ENCODE measurements at regions not wholly inside any gene's neighbourhood (a gene's known extent, or its start where the extent isn't known, plus 50 kb on each side); places are given as distances from the start of the nearest gene placed in this dataset.
A peak's percentile ranks its signal among the peaks of the same experiment; 100 is the strongest.

- Histone ChIP-seq H3K36me3 (ENCODE audit: control insufficient read depth, insufficient read depth, low read length) (no peaks in the 10 kb centered on the region), H3K4me3 (ENCODE audit: low read length) (no peak overlapping the region), H3K4me1 (ENCODE audit: control insufficient read depth, insufficient read depth, low read length) (no peaks in the 10 kb centered on the region), H3K27ac (ENCODE audit: low read length) (no peak overlapping the region), H3K27me3 (ENCODE audit: control insufficient read depth, insufficient read depth, low read length) (no peaks in the 10 kb centered on the region), H3K9me3 (ENCODE audit: control insufficient read depth, low read depth, low read length) (no peaks in the 10 kb centered on the region)
- 67% methylated on average over 3 of the region's 7 CpGs for whole genome bisulfite sequencing (ENCODE audit: insufficient coverage, low lambda C conversion rate)
- DNase-seq = no peak
These were observed 205.3 kb downstream of the VRK1 start for GRCh38 chr14:97002454-97002853.

GRCh38 chr14:97005934-97006333 lies 208.8 kb downstream of the VRK1 start:
- WGBS (ENCODE audit: insufficient coverage, low lambda C conversion rate) = no CpG with 5 or more reads among the region's 7 CpGs
- Histone ChIP-seq H3K4me1 (ENCODE audit: control insufficient read depth, insufficient read depth, low read length) (no peaks in the 10 kb centered on the region), H3K9me3 (ENCODE audit: control insufficient read depth, low read depth, low read length) (no peaks in the 10 kb centered on the region), H3K27ac (ENCODE audit: low read length) (no peak overlapping the region), H3K4me3 (ENCODE audit: low read length) (no peak overlapping the region), H3K36me3 (ENCODE audit: control insufficient read depth, insufficient read depth, low read length) (no peaks in the 10 kb centered on the region), H3K27me3 (ENCODE audit: control insufficient read depth, insufficient read depth, low read length) (no peaks in the 10 kb centered on the region)
- DNase-seq = no peak

- Histone ChIP-seq H3K27ac (ENCODE audit: low read length) (no peak overlapping the region), H3K4me3 (ENCODE audit: low read length) (no peak overlapping the region), H3K4me1 (ENCODE audit: control insufficient read depth, insufficient read depth, low read length) (no peaks in the 10 kb centered on the region), H3K36me3 (ENCODE audit: control insufficient read depth, insufficient read depth, low read length) (no peaks in the 10 kb centered on the region), H3K9me3 (ENCODE audit: control insufficient read depth, low read depth, low read length) (no peaks in the 10 kb centered on the region), H3K27me3 (ENCODE audit: control insufficient read depth, insufficient read depth, low read length) (no peaks in the 10 kb centered on the region)
- no peak for DNase-seq
- no CpG with 5 or more reads among the region's 8 CpGs for WGBS (ENCODE audit: insufficient coverage, low lambda C conversion rate)
These were observed 213.4 kb downstream of the VRK1 start for GRCh38 chr14:97010491-97011160.

GRCh38 chr14:97013878-97014277 lies 216.7 kb downstream of the VRK1 start:
- 93% methylated on average over 2 of the region's 7 CpGs for WGBS (ENCODE audit: insufficient coverage, low lambda C conversion rate)

GRCh38 chr14:97021001-97021400 lies 223.8 kb downstream of the VRK1 start:
- peaks cover 6% of the 10 kb centered on the region for H3K27me3 ChIP-seq (ENCODE audit: control insufficient read depth, insufficient read depth, low read length)
- WGBS (ENCODE audit: insufficient coverage, low lambda C conversion rate) = 86% methylated on average over 1 of the region's 4 CpGs
- H3K4me3 ChIP-seq (ENCODE audit: low read length) = no peak overlapping the region
- no peaks in the 10 kb centered on the region for H3K36me3 ChIP-seq (ENCODE audit: control insufficient read depth, insufficient read depth, low read length)
- H3K9me3 ChIP-seq (ENCODE audit: control insufficient read depth, low read depth, low read length) = no peaks in the 10 kb centered on the region
- no peaks in the 10 kb centered on the region for H3K4me1 ChIP-seq (ENCODE audit: control insufficient read depth, insufficient read depth, low read length)
- no peak overlapping the region for H3K27ac ChIP-seq (ENCODE audit: low read length)
- no peak for DNase-seq

More at GRCh38 chr14:97013878-97014277, 216.7 kb downstream of the VRK1 start:
- Histone ChIP-seq H3K4me1 (ENCODE audit: control insufficient read depth, insufficient read depth, low read length) (no peaks in the 10 kb centered on the region), H3K9me3 (ENCODE audit: control insufficient read depth, low read depth, low read length) (no peaks in the 10 kb centered on the region), H3K27ac (ENCODE audit: low read length) (no peak overlapping the region), H3K4me3 (ENCODE audit: low read length) (no peak overlapping the region), H3K27me3 (ENCODE audit: control insufficient read depth, insufficient read depth, low read length) (no peaks in the 10 kb centered on the region), H3K36me3 (ENCODE audit: control insufficient read depth, insufficient read depth, low read length) (no peaks in the 10 kb centered on the region)
- DNase-seq = no peak

GRCh38 chr14:97021571-97022168 lies 224.5 kb downstream of the VRK1 start:
- DNase-seq = peak in 1 of 2 donors; percentile 47
- no CpG with 5 or more reads among the region's 3 CpGs for WGBS (ENCODE audit: insufficient coverage, low lambda C conversion rate)
- H3K4me3 ChIP-seq (ENCODE audit: low read length) = no peak overlapping the region
- no peaks in the 10 kb centered on the region for H3K9me3 ChIP-seq (ENCODE audit: control insufficient read depth, low read depth, low read length)
- no peak overlapping the region for H3K27ac ChIP-seq (ENCODE audit: low read length)
- H3K4me1 ChIP-seq (ENCODE audit: control insufficient read depth, insufficient read depth, low read length) = no peaks in the 10 kb centered on the region
- H3K36me3 ChIP-seq (ENCODE audit: control insufficient read depth, insufficient read depth, low read length) = no peaks in the 10 kb centered on the region
- H3K27me3 ChIP-seq (ENCODE audit: control insufficient read depth, insufficient read depth, low read length) = peaks cover 6% of the 10 kb centered on the region

GRCh38 chr14:97022741-97023140 lies 225.6 kb downstream of the VRK1 start:
- H3K9me3 ChIP-seq (ENCODE audit: control insufficient read depth, low read depth, low read length) = no peaks in the 10 kb centered on the region
- peak in 1 of 2 donors; percentile 6 for DNase-seq
- no peak overlapping the region for H3K27ac ChIP-seq (ENCODE audit: low read length)
- no peaks in the 10 kb centered on the region for H3K36me3 ChIP-seq (ENCODE audit: control insufficient read depth, insufficient read depth, low read length)
- WGBS (ENCODE audit: insufficient coverage, low lambda C conversion rate) = no CpG with 5 or more reads among the region's 3 CpGs
- peaks cover 6% of the 10 kb centered on the region for H3K27me3 ChIP-seq (ENCODE audit: control insufficient read depth, insufficient read depth, low read length)
- no peaks in the 10 kb centered on the region for H3K4me1 ChIP-seq (ENCODE audit: control insufficient read depth, insufficient read depth, low read length)
- H3K4me3 ChIP-seq (ENCODE audit: low read length) = no peak overlapping the region

- WGBS (ENCODE audit: insufficient coverage, low lambda C conversion rate) = 78% methylated on average over 3 of the region's 6 CpGs
- DNase-seq = no peak
- Histone ChIP-seq H3K36me3 (ENCODE audit: control insufficient read depth, insufficient read depth, low read length) (no peaks in the 10 kb centered on the region), H3K27me3 (ENCODE audit: control insufficient read depth, insufficient read depth, low read length) (peaks cover 6% of the 10 kb centered on the region), H3K9me3 (ENCODE audit: control insufficient read depth, low read depth, low read length) (no peaks in the 10 kb centered on the region), H3K4me3 (ENCODE audit: low read length) (no peak overlapping the region), H3K27ac (ENCODE audit: low read length) (no peak overlapping the region), H3K4me1 (ENCODE audit: control insufficient read depth, insufficient read depth, low read length) (no peaks in the 10 kb centered on the region)
These were observed 226.7 kb downstream of the VRK1 start for GRCh38 chr14:97023871-97024270.

- H3K9me3 ChIP-seq (ENCODE audit: control insufficient read depth, low read depth, low read length) = no peaks in the 10 kb centered on the region
- no peaks in the 10 kb centered on the region for H3K4me1 ChIP-seq (ENCODE audit: control insufficient read depth, insufficient read depth, low read length)
- peaks cover 6% of the 10 kb centered on the region for H3K27me3 ChIP-seq (ENCODE audit: control insufficient read depth, insufficient read depth, low read length)
- H3K4me3 ChIP-seq (ENCODE audit: low read length) = no peak overlapping the region
- H3K36me3 ChIP-seq (ENCODE audit: control insufficient read depth, insufficient read depth, low read length) = no peaks in the 10 kb centered on the region
- no peak overlapping the region for H3K27ac ChIP-seq (ENCODE audit: low read length)
- DNase-seq = no peak
- WGBS (ENCODE audit: insufficient coverage, low lambda C conversion rate) = 100% methylated on average over 2 of the region's 7 CpGs
These were observed 227.1 kb downstream of the VRK1 start for GRCh38 chr14:97024300-97024699.

- H3K27me3 ChIP-seq (ENCODE audit: control insufficient read depth, insufficient read depth, low read length) = peaks cover 6% of the 10 kb centered on the region
- no peaks in the 10 kb centered on the region for H3K36me3 ChIP-seq (ENCODE audit: control insufficient read depth, insufficient read depth, low read length)
- WGBS (ENCODE audit: insufficient coverage, low lambda C conversion rate) = 20% methylated on average over 3 of the region's 16 CpGs
- no peak overlapping the region for H3K4me3 ChIP-seq (ENCODE audit: low read length)
- no peaks in the 10 kb centered on the region for H3K9me3 ChIP-seq (ENCODE audit: control insufficient read depth, low read depth, low read length)
- no peaks in the 10 kb centered on the region for H3K4me1 ChIP-seq (ENCODE audit: control insufficient read depth, insufficient read depth, low read length)
- peak in 1 of 2 donors; percentile 10 for DNase-seq
- H3K27ac ChIP-seq (ENCODE audit: low read length) = no peak overlapping the region
These were observed 228.5 kb downstream of the VRK1 start for GRCh38 chr14:97025722-97026121.
